GM23338 (cell line): ENCODE measurements at regions not wholly inside any gene's neighbourhood (a gene's known extent, or its start where the extent isn't known, plus 50 kb on each side); places are given as distances from the start of the nearest gene placed in this dataset.

Source experiments
- CREB1 ChIP-seq: fragments of 250-450 bp; sonication (Bioruptor Pico); IDR thresholded peaks from 2 replicates; pipeline ENCODE4 v1.5.0; 2020; ENCODE audit warnings: low read depth, mild to moderate bottlenecking, moderate library complexity
- EZH2 ChIP-seq: fragments of 200-600 bp; sonication (generic); IDR thresholded peaks from one replicate; pipeline ENCODE4 v1.8.0; 2017; ENCODE audit warnings: antibody characterized with exemption, mild to moderate bottlenecking, low read depth; ENCODE audit not compliant: unreplicated experiment
- EZH2phosphoT487 ChIP-seq: fragments of 200-600 bp; sonication (generic); IDR thresholded peaks from one replicate; pipeline ENCODE4 v1.8.1; 2018; ENCODE audit warnings: antibody characterized with exemption; ENCODE audit not compliant: unreplicated experiment
- JUNB ChIP-seq: IDR thresholded peaks from one replicate; pipeline ENCODE4 v1.6.1; 2016; ENCODE audit warnings: antibody characterized with exemption; ENCODE audit not compliant: unreplicated experiment
- TF ChIP-seq, protein P1 (sequence below), 2 experiments: fragments of 200-600 bp in 1 of 2; sonication (generic) in 1 of 2; conservative IDR thresholded peaks; 2 replicates each; pipeline versions ENCODE4 v1.5.1 to v1.6.1; 2016 to 2017; ENCODE audit warnings: antibody characterized with exemption in 2 of 2, low read depth in 2 of 2, mild to moderate bottlenecking in 2 of 2, moderate library complexity in 1 of 2

DNA sequence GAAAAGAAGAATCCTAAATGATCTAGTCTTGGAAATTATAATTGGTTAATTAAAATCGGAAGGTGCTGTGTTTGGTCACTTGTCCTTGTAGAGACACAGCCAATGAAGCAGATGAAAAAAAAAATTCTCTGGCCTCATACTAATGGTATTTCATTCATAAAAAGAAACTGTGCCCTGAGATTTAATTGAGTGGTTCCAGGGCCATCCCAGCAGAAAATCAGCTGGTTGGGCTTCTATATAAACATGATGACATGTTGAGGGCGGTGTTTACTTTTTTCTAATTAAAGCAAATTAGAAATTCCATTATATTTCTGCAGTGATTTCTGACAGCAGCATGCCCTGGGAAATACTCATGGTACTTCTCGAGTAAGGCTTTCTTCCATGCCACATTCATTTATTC lies 191.9 kb upstream of the KCNJ16 start:
- no peak for TF ChIP-seq EZH2
- TF ChIP-seq, protein P1, sequence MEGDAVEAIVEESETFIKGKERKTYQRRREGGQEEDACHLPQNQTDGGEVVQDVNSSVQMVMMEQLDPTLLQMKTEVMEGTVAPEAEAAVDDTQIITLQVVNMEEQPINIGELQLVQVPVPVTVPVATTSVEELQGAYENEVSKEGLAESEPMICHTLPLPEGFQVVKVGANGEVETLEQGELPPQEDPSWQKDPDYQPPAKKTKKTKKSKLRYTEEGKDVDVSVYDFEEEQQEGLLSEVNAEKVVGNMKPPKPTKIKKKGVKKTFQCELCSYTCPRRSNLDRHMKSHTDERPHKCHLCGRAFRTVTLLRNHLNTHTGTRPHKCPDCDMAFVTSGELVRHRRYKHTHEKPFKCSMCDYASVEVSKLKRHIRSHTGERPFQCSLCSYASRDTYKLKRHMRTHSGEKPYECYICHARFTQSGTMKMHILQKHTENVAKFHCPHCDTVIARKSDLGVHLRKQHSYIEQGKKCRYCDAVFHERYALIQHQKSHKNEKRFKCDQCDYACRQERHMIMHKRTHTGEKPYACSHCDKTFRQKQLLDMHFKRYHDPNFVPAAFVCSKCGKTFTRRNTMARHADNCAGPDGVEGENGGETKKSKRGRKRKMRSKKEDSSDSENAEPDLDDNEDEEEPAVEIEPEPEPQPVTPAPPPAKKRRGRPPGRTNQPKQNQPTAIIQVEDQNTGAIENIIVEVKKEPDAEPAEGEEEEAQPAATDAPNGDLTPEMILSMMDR (conservative IDR thresholded peaks at IDR 0.05; ENCODE audit: low read depth in 2 of 2) = no peak
- no peak for TF ChIP-seq CREB1 (CRISPR knock-in tag)
- TF ChIP-seq JUNB = no peak
- TF ChIP-seq EZH2phosphoT487 = no peak
